ENCODE measurements at regions not wholly inside any gene's neighbourhood (a gene's known extent, or its start where the extent isn't known, plus 50 kb on each side); places are given as distances from the start of the nearest gene placed in this dataset.

DNA sequence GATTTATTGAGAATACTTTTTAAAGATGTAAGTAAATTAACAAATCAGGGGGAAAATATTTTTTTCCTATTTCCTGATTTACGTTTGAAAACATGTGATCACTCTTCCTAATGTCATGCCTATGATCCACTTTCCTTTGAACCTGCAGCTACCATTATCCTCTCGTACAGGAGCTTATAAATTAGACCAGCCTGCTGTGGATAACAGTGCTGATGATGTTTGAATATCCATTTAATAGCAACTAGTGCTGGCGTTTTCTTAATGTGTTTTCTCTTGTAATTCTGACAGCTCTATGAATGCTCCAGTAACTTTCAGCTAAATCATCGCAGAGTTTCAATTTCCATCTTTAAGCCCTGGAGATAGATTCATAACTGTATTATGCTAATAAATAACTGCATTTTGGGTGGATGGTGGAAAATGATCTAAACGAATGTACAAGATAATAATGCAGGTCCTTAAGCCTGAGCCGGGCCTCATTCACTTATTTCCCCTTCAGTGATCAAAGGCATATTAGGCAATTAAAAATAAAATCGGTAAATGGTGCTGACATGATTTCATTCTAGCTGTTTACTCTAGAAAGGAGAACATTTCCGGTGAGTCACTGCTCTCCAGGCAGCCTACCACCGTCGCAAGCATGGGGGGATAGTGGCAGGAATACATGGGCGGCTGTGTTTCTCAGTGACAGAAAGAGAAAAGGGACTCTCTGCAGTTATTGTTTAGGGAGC, 58.5 kb upstream of the SLC24A5 start:
- TF ChIP-seq POLR2AphosphoS5 (IDR thresholded peaks at IDR 0.05) = no peak
- TF ChIP-seq EP300 (IDR thresholded peaks at IDR 0.05) = no peak
- TF ChIP-seq, protein P1, sequence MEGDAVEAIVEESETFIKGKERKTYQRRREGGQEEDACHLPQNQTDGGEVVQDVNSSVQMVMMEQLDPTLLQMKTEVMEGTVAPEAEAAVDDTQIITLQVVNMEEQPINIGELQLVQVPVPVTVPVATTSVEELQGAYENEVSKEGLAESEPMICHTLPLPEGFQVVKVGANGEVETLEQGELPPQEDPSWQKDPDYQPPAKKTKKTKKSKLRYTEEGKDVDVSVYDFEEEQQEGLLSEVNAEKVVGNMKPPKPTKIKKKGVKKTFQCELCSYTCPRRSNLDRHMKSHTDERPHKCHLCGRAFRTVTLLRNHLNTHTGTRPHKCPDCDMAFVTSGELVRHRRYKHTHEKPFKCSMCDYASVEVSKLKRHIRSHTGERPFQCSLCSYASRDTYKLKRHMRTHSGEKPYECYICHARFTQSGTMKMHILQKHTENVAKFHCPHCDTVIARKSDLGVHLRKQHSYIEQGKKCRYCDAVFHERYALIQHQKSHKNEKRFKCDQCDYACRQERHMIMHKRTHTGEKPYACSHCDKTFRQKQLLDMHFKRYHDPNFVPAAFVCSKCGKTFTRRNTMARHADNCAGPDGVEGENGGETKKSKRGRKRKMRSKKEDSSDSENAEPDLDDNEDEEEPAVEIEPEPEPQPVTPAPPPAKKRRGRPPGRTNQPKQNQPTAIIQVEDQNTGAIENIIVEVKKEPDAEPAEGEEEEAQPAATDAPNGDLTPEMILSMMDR (IDR thresholded peaks at IDR 0.05) = no peak
